ENCODE measurements at regions not wholly inside any gene's neighbourhood (a gene's known extent, or its start where the extent isn't known, plus 50 kb on each side); places are given as distances from the start of the nearest gene placed in this dataset.
"Not testable (repeated sequence)": the region's sequence is repeated elsewhere in the genome, so short reads cannot be mapped to it uniquely, and the experiment has no call there.

GRCh38 chr14:84482256-84483071 is 1047.5 kb upstream of the FLRT2 start:
- Histone ChIP-seq H2BK12ac (ENCODE audit: low read length) (no peak overlapping the region), H2BK120ac (ENCODE audit: insufficient read depth, low read length, poor library complexity) (peak overlapping the region; percentile 60), H4K12ac (ENCODE audit: low read depth, low read length) (no peak overlapping the region), H2AK5ac (ENCODE audit: low read length) (no peak overlapping the region), H3K79me2 (ENCODE audit: control insufficient read depth, insufficient read depth, low read length, poor library complexity) (no peaks in the 10 kb centered on the region), H3K4me1 (ENCODE audit: control insufficient read depth in 1 of 2, insufficient read depth in 2 of 2, low read length in 2 of 2) (peaks cover 0 to 4% of the 10 kb centered on the region in 2 experiments), H3K27me3 (ENCODE audit: insufficient read depth, low read length) (no peaks in the 10 kb centered on the region), H2BK5ac (ENCODE audit: low read depth, low read length, poor library complexity) (no peak overlapping the region), H3K4me2 (ENCODE audit: low read length) (no peak overlapping the region), H3K18ac (ENCODE audit: low read length) (no peak overlapping the region), H3K79me1 (ENCODE audit: low read length) (peaks cover 5% of the 10 kb centered on the region), H3K27ac (ENCODE audit: low read depth, low read length) (peak overlapping the region; percentile 24), H3K9me3 (ENCODE audit: insufficient read depth, low read depth, low read length) (no peaks in the 10 kb centered on the region), H3K4ac (ENCODE audit: low read depth, low read length) (no peak overlapping the region), H3K9ac (ENCODE audit: low read length) (no peak overlapping the region), H3K4me3 (ENCODE audit: low read depth, low read length) (no peak overlapping the region), H4K91ac (ENCODE audit: low read depth, low read length) (no peak overlapping the region), H2AFZ (ENCODE audit: insufficient read depth, low read length, poor library complexity) (no peak overlapping the region), H3K23ac (ENCODE audit: low read length) (no peak overlapping the region), H3K14ac (ENCODE audit: low read length) (no peak overlapping the region), H4K8ac (ENCODE audit: low read depth, low read length) (no peak overlapping the region), H3K36me3 (ENCODE audit: control insufficient read depth in 1 of 2, insufficient read depth in 2 of 2, low read length in 2 of 2) (no peaks in the 10 kb centered on the region)
- WGBS (ENCODE audit: extremely low coverage, insufficient coverage, insufficient read length) = no CpG with 5 or more reads among the region's 5 CpGs
- DNase-seq = peak in 1 of 2 donors; percentile 2

GRCh38 chr14:84483072-84483420 is 1046.9 kb upstream of the FLRT2 start:
- no peak for DNase-seq
- H4K91ac ChIP-seq (ENCODE audit: low read depth, low read length) = no peak overlapping the region
- no peaks in the 10 kb centered on the region for H3K79me2 ChIP-seq (ENCODE audit: control insufficient read depth, insufficient read depth, low read length, poor library complexity)
- peaks cover 5% of the 10 kb centered on the region for H3K79me1 ChIP-seq (ENCODE audit: low read length)
- no peak overlapping the region for H3K18ac ChIP-seq (ENCODE audit: low read length)
- H3K27me3 ChIP-seq (ENCODE audit: insufficient read depth, low read length) = no peaks in the 10 kb centered on the region
- no CpG with 5 or more reads among the region's 6 CpGs for WGBS (ENCODE audit: extremely low coverage, insufficient coverage, insufficient read length)
- peak overlapping the region; percentile 24 for H3K27ac ChIP-seq (ENCODE audit: low read depth, low read length)
- H3K4me2 ChIP-seq (ENCODE audit: low read length) = peak overlapping the region; percentile 7
- H2BK12ac ChIP-seq (ENCODE audit: low read length) = no peak overlapping the region
- H2AK5ac ChIP-seq (ENCODE audit: low read length) = no peak overlapping the region
- H3K9ac ChIP-seq (ENCODE audit: low read length) = no peak overlapping the region
- H3K4ac ChIP-seq (ENCODE audit: low read depth, low read length) = no peak overlapping the region
- no peaks in the 10 kb centered on the region for H3K36me3 ChIP-seq (ENCODE audit: control insufficient read depth in 1 of 2, insufficient read depth in 2 of 2, low read length in 2 of 2)
- no peak overlapping the region for H3K14ac ChIP-seq (ENCODE audit: low read length)
- H3K23ac ChIP-seq (ENCODE audit: low read length) = no peak overlapping the region
- H3K9me3 ChIP-seq (ENCODE audit: insufficient read depth, low read depth, low read length) = no peaks in the 10 kb centered on the region
- peaks cover 2 to 8% of the 10 kb centered on the region in 2 experiments for H3K4me1 ChIP-seq (ENCODE audit: control insufficient read depth in 1 of 2, insufficient read depth in 2 of 2, low read length in 2 of 2)
- no peak overlapping the region for H4K12ac ChIP-seq (ENCODE audit: low read depth, low read length)
- H2AFZ ChIP-seq (ENCODE audit: insufficient read depth, low read length, poor library complexity) = no peak overlapping the region
- no peak overlapping the region for H4K8ac ChIP-seq (ENCODE audit: low read depth, low read length)
- no peak overlapping the region for H3K4me3 ChIP-seq (ENCODE audit: low read depth, low read length)
- H2BK5ac ChIP-seq (ENCODE audit: low read depth, low read length, poor library complexity) = peak overlapping the region; percentile 49
- H2BK120ac ChIP-seq (ENCODE audit: insufficient read depth, low read length, poor library complexity) = no peak overlapping the region

- not testable (repeated sequence) for H2BK5ac ChIP-seq (ENCODE audit: low read depth, low read length, poor library complexity); H3K79me2 ChIP-seq (ENCODE audit: control insufficient read depth, insufficient read depth, low read length, poor library complexity); H3K23ac ChIP-seq (ENCODE audit: low read length); DNase-seq; H4K12ac ChIP-seq (ENCODE audit: low read depth, low read length); H3K9me3 ChIP-seq (ENCODE audit: insufficient read depth, low read depth, low read length); H3K4me1 ChIP-seq (ENCODE audit: control insufficient read depth in 1 of 2, insufficient read depth in 2 of 2, low read length in 2 of 2); H3K4ac ChIP-seq (ENCODE audit: low read depth, low read length); H3K18ac ChIP-seq (ENCODE audit: low read length); H2AK5ac ChIP-seq (ENCODE audit: low read length); H3K79me1 ChIP-seq (ENCODE audit: low read length); H3K9ac ChIP-seq (ENCODE audit: low read length); H4K8ac ChIP-seq (ENCODE audit: low read depth, low read length); H4K91ac ChIP-seq (ENCODE audit: low read depth, low read length); H2AFZ ChIP-seq (ENCODE audit: insufficient read depth, low read length, poor library complexity); H3K27me3 ChIP-seq (ENCODE audit: insufficient read depth, low read length); H3K4me2 ChIP-seq (ENCODE audit: low read length); H3K4me3 ChIP-seq (ENCODE audit: low read depth, low read length); H2BK12ac ChIP-seq (ENCODE audit: low read length); H3K14ac ChIP-seq (ENCODE audit: low read length); H3K36me3 ChIP-seq (ENCODE audit: control insufficient read depth in 1 of 2, insufficient read depth in 2 of 2, low read length in 2 of 2)
- H2BK120ac ChIP-seq (ENCODE audit: insufficient read depth, low read length, poor library complexity) = peak overlapping the region; percentile 44
- peak overlapping the region; percentile 8 for H3K27ac ChIP-seq (ENCODE audit: low read depth, low read length)
- WGBS (ENCODE audit: extremely low coverage, insufficient coverage, insufficient read length) = no CpG with 5 or more reads among the region's 4 CpGs
Observed at GRCh38 chr14:84484243-84484642, 1045.7 kb upstream of the FLRT2 start.

- H4K91ac ChIP-seq (ENCODE audit: low read depth, low read length) = no peak overlapping the region
- no peak overlapping the region for H3K4ac ChIP-seq (ENCODE audit: low read depth, low read length)
- H3K36me3 ChIP-seq (ENCODE audit: control insufficient read depth in 1 of 2, insufficient read depth in 2 of 2, low read length in 2 of 2) = no peaks in the 10 kb centered on the region
- H3K23ac ChIP-seq (ENCODE audit: low read length) = no peak overlapping the region
- no peak overlapping the region for H3K4me3 ChIP-seq (ENCODE audit: low read depth, low read length)
- H3K27ac ChIP-seq (ENCODE audit: low read depth, low read length) = no peak overlapping the region
- no peak overlapping the region for H3K4me2 ChIP-seq (ENCODE audit: low read length)
- H2BK5ac ChIP-seq (ENCODE audit: low read depth, low read length, poor library complexity) = no peak overlapping the region
- no peak overlapping the region for H2BK12ac ChIP-seq (ENCODE audit: low read length)
- no peak overlapping the region for H3K14ac ChIP-seq (ENCODE audit: low read length)
- H3K9ac ChIP-seq (ENCODE audit: low read length) = no peak overlapping the region
- DNase-seq = no peak
- peaks cover 5% of the 10 kb centered on the region for H3K79me1 ChIP-seq (ENCODE audit: low read length)
- H2AK5ac ChIP-seq (ENCODE audit: low read length) = no peak overlapping the region
- H4K12ac ChIP-seq (ENCODE audit: low read depth, low read length) = no peak overlapping the region
- no peak overlapping the region for H2AFZ ChIP-seq (ENCODE audit: insufficient read depth, low read length, poor library complexity)
- H2BK120ac ChIP-seq (ENCODE audit: insufficient read depth, low read length, poor library complexity) = no peak overlapping the region
- no peaks in the 10 kb centered on the region for H3K27me3 ChIP-seq (ENCODE audit: insufficient read depth, low read length)
- peaks cover 2 to 8% of the 10 kb centered on the region in 2 experiments for H3K4me1 ChIP-seq (ENCODE audit: control insufficient read depth in 1 of 2, insufficient read depth in 2 of 2, low read length in 2 of 2)
- H3K18ac ChIP-seq (ENCODE audit: low read length) = no peak overlapping the region
- no peaks in the 10 kb centered on the region for H3K79me2 ChIP-seq (ENCODE audit: control insufficient read depth, insufficient read depth, low read length, poor library complexity)
- H3K9me3 ChIP-seq (ENCODE audit: insufficient read depth, low read depth, low read length) = no peaks in the 10 kb centered on the region
- H4K8ac ChIP-seq (ENCODE audit: low read depth, low read length) = no peak overlapping the region
Observed at GRCh38 chr14:84485036-84485435, 1044.9 kb upstream of the FLRT2 start.
